Limb (tissue), 2 donors: ENCODE measurements at regions not wholly inside any gene's neighbourhood (a gene's known extent, or its start where the extent isn't known, plus 50 kb on each side); places are given as distances from the start of the nearest gene placed in this dataset.
"Not testable (repeated sequence)": the region's sequence is repeated elsewhere in the genome, so short reads cannot be mapped to it uniquely, and the experiment has no call there.

Source experiments
- DNase-seq, 2 donors: peaks; one replicate each; pipeline ENCODE4 v3.0.0-alpha.2; 2016; ENCODE audit errors: extremely low spot score in 2 of 2

GRCh38 chr5:164256954-164257353 lies 751.5 kb downstream of the MAT2B start:
- no peak for DNase-seq

- DNase-seq: peak in 1 of 2 donors; percentile 34
Observed at GRCh38 chr5:164265566-164265965, 760.1 kb downstream of the MAT2B start.

GRCh38 chr5:164266571-164266970 lies 761.2 kb downstream of the MAT2B start:
- DNase-seq: no peak

- no peak for DNase-seq
Observed at GRCh38 chr5:164277720-164278119, 772.3 kb downstream of the MAT2B start.

GRCh38 chr5:164289526-164289925 lies 784.1 kb downstream of the MAT2B start:
- no peak for DNase-seq

GRCh38 chr5:164296603-164297080 lies 791.2 kb downstream of the MAT2B start:
- DNase-seq: peak; percentile 17 to 69

GRCh38 chr5:164298165-164298564 lies 792.7 kb downstream of the MAT2B start:
- DNase-seq: no peak

GRCh38 chr5:164300295-164300694 lies 794.9 kb downstream of the MAT2B start:
- DNase-seq: no peak

- no peak for DNase-seq
Observed at GRCh38 chr5:164301136-164301535, 795.7 kb downstream of the MAT2B start.

- no peak for DNase-seq
Observed at GRCh38 chr5:164301708-164302107, 796.3 kb downstream of the MAT2B start.

GRCh38 chr5:164302533-164303235 lies 797.3 kb downstream of the MAT2B start:
- no peak for DNase-seq

GRCh38 chr5:164303646-164304215 lies 798.3 kb downstream of the MAT2B start:
- no peak for DNase-seq

GRCh38 chr5:164306662-164307061 lies 801.2 kb downstream of the MAT2B start:
- DNase-seq: no peak

- no peak for DNase-seq
Observed at GRCh38 chr5:164312801-164313200, 807.4 kb downstream of the MAT2B start.

- no peak for DNase-seq
Observed at GRCh38 chr5:164317676-164318075, 812.3 kb downstream of the MAT2B start.

- DNase-seq: no peak
Observed at GRCh38 chr5:164319161-164319560, 813.7 kb downstream of the MAT2B start.

- DNase-seq: no peak
Observed at GRCh38 chr5:164324239-164324638, 818.8 kb downstream of the MAT2B start.

GRCh38 chr5:164326219-164326618 lies 820.8 kb downstream of the MAT2B start:
- no peak for DNase-seq

- DNase-seq: not testable (repeated sequence)
Observed at GRCh38 chr5:164327166-164327565, 821.7 kb downstream of the MAT2B start.

- no peak for DNase-seq
Observed at GRCh38 chr5:164332349-164333196, 827.2 kb downstream of the MAT2B start.

GRCh38 chr5:164335837-164336236 lies 830.4 kb downstream of the MAT2B start:
- DNase-seq: no peak

- no peak for DNase-seq
Observed at GRCh38 chr5:164336276-164336675, 830.9 kb downstream of the MAT2B start.
